ENCODE measurements at regions not wholly inside any gene's neighbourhood (a gene's known extent, or its start where the extent isn't known, plus 50 kb on each side); places are given as distances from the start of the nearest gene placed in this dataset.

DNA sequence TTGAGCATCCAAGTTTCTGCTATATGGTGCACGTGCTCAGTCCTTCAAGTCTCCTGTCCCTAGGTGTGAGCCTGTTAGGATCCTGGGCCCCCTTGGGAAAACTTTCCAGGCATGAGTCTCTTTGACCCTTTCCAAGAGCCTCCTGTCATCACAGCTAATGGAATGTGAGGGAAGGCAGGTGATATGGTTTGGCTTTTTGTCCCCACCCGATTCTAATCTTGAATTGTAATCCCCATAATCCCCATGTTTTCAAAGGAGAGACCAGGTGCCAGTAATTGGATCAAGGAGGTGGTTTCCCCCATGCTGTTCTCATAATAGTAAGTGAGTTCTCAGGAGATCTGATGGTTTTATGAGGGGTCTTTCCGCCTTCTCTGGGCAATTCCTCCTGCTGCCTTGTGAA, 265.5 kb downstream of the ATP23 start:
- Histone ChIP-seq H3K4me2 (ENCODE audit: low read length) (no peak overlapping the region), H3K9ac (ENCODE audit: low read length) (no peak overlapping the region), H3K9me3 (ENCODE audit: control insufficient read depth in 1 of 2, insufficient read depth in 1 of 2, low read depth in 1 of 2, low read length in 2 of 2) (no peaks in the 10 kb centered on the region), H4K20me1 (ENCODE audit: insufficient read depth) (no peaks in the 10 kb centered on the region), H3K36me3 (ENCODE audit: control insufficient read depth in 1 of 2, insufficient read depth in 2 of 2, low read length in 2 of 2) (no peaks in the 10 kb centered on the region), H3K27ac (ENCODE audit: low read depth, low read length) (no peak overlapping the region), H3K27me3 (ENCODE audit: insufficient read depth, low read length) (no peaks in the 10 kb centered on the region), H3K4me1 (ENCODE audit: control insufficient read depth in 1 of 2, insufficient read depth in 2 of 2, low read length in 2 of 2) (no peaks in the 10 kb centered on the region), H2AFZ (ENCODE audit: low read depth, low read length, poor library complexity, severe bottlenecking) (no peak overlapping the region), H3K4me3 (replicated peaks in 1 of 2; ENCODE audit: low read depth in 1 of 2, low read length in 2 of 2) (no peak overlapping the region), H3K9me2 (ENCODE audit: insufficient read depth) (no peaks in the 10 kb centered on the region), H3K79me2 (ENCODE audit: insufficient read depth, low read length) (no peaks in the 10 kb centered on the region)
- ChIA-PET RAD21 (ENCODE audit: low non-redundant PET in 1 of 2, low total read pairs in 2 of 2, uncharacterized antibody in 2 of 2, unreplicated experiment in 2 of 2) (no interaction called here), CTCF (no interaction called here), POLR2A (no interaction called here)
- intact Hi-C loops (cut with micrococcal nuclease), result no loop called here
- DNase-seq (ENCODE audit: low read depth, low spot score), result no peak
- ATAC-seq, result no peak
- no TSS peak for BruUV-seq (replicated peaks)
- TF ChIP-seq EZH2phosphoT487 (IDR thresholded peaks at IDR 0.05; ENCODE audit: borderline replicate concordance), result no peak
- no peak for TF ChIP-seq CEBPB (IDR thresholded peaks at IDR 0.05; ENCODE audit: low read depth)
- TF ChIP-seq ZNF274 (IDR thresholded peaks at IDR 0.05; ENCODE audit: low read depth, low read length), result no peak
- no peak for TF ChIP-seq FOSL1 (IDR thresholded peaks at IDR 0.05; ENCODE audit: low read depth)
- TF ChIP-seq POLR2AphosphoS5 (IDR thresholded peaks at IDR 0.05; ENCODE audit: low read depth, low read length), result no peak
- no peak for TF ChIP-seq SIN3A (IDR thresholded peaks at IDR 0.05; ENCODE audit: low read depth)

DNA sequence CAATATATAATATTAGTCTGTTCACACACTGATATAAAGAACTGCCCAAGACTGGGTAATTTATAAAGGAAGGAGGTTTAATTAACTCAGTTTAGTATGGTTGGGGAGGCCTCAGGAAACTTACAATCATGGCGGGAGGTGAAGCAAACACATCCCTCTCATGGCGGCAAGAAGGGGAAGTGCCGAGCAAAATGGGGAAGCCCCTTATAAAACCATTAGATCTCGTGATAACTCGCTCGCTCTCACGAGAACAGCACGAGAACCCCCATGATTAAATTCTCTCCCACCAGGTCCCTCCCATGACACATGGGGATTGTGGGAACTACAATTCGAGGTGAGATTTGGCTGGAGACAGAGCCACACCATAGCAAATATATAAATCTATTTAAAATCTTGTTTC, 269.8 kb downstream of the ATP23 start:
- ChIA-PET POLR2A (no interaction called here), CTCF (no interaction called here), RAD21 (ENCODE audit: low non-redundant PET in 1 of 2, low total read pairs in 2 of 2, uncharacterized antibody in 2 of 2, unreplicated experiment in 2 of 2) (no interaction called here)
- intact Hi-C loops (cut with micrococcal nuclease), result no loop called here
- no peaks in the 10 kb centered on the region for H3K9me2 ChIP-seq (ENCODE audit: insufficient read depth)
- no peak overlapping the region for H3K4me2 ChIP-seq (ENCODE audit: low read length)
- no peaks in the 10 kb centered on the region for H3K27me3 ChIP-seq (ENCODE audit: insufficient read depth, low read length)
- H4K20me1 ChIP-seq (ENCODE audit: insufficient read depth), result no peaks in the 10 kb centered on the region
- TF ChIP-seq, protein P1, sequence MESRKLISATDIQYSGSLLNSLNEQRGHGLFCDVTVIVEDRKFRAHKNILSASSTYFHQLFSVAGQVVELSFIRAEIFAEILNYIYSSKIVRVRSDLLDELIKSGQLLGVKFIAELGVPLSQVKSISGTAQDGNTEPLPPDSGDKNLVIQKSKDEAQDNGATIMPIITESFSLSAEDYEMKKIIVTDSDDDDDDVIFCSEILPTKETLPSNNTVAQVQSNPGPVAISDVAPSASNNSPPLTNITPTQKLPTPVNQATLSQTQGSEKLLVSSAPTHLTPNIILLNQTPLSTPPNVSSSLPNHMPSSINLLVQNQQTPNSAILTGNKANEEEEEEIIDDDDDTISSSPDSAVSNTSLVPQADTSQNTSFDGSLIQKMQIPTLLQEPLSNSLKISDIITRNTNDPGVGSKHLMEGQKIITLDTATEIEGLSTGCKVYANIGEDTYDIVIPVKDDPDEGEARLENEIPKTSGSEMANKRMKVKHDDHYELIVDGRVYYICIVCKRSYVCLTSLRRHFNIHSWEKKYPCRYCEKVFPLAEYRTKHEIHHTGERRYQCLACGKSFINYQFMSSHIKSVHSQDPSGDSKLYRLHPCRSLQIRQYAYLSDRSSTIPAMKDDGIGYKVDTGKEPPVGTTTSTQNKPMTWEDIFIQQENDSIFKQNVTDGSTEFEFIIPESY (IDR thresholded peaks at IDR 0.05; ENCODE audit: extremely low read depth, insufficient replicate concordance, low read length), result no peak
- TF ChIP-seq, protein P2, sequence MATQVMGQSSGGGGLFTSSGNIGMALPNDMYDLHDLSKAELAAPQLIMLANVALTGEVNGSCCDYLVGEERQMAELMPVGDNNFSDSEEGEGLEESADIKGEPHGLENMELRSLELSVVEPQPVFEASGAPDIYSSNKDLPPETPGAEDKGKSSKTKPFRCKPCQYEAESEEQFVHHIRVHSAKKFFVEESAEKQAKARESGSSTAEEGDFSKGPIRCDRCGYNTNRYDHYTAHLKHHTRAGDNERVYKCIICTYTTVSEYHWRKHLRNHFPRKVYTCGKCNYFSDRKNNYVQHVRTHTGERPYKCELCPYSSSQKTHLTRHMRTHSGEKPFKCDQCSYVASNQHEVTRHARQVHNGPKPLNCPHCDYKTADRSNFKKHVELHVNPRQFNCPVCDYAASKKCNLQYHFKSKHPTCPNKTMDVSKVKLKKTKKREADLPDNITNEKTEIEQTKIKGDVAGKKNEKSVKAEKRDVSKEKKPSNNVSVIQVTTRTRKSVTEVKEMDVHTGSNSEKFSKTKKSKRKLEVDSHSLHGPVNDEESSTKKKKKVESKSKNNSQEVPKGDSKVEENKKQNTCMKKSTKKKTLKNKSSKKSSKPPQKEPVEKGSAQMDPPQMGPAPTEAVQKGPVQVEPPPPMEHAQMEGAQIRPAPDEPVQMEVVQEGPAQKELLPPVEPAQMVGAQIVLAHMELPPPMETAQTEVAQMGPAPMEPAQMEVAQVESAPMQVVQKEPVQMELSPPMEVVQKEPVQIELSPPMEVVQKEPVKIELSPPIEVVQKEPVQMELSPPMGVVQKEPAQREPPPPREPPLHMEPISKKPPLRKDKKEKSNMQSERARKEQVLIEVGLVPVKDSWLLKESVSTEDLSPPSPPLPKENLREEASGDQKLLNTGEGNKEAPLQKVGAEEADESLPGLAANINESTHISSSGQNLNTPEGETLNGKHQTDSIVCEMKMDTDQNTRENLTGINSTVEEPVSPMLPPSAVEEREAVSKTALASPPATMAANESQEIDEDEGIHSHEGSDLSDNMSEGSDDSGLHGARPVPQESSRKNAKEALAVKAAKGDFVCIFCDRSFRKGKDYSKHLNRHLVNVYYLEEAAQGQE (IDR thresholded peaks at IDR 0.05; ENCODE audit: low read depth), result no peak
- TF ChIP-seq ZFX (IDR thresholded peaks at IDR 0.05) (no peak), EZH2 (IDR thresholded peaks at IDR 0.05) (no peak)
- H2AFZ ChIP-seq (ENCODE audit: low read depth, low read length, poor library complexity, severe bottlenecking), result no peak overlapping the region
- DNase-seq (ENCODE audit: low read depth, low spot score) (no peak), ATAC-seq (no peak)
- no peaks in the 10 kb centered on the region for H3K4me1 ChIP-seq (ENCODE audit: control insufficient read depth in 1 of 2, insufficient read depth in 2 of 2, low read length in 2 of 2)
- no peaks in the 10 kb centered on the region for H3K9me3 ChIP-seq (ENCODE audit: control insufficient read depth in 1 of 2, insufficient read depth in 1 of 2, low read depth in 1 of 2, low read length in 2 of 2)
- BruUV-seq (replicated peaks), result no TSS peak
- no peak overlapping the region for H3K4me3 ChIP-seq (replicated peaks in 1 of 2; ENCODE audit: low read depth in 1 of 2, low read length in 2 of 2)
- no peak overlapping the region for H3K27ac ChIP-seq (ENCODE audit: low read depth, low read length)
- no peak overlapping the region for H3K9ac ChIP-seq (ENCODE audit: low read length)
- H3K36me3 ChIP-seq (ENCODE audit: control insufficient read depth in 1 of 2, insufficient read depth in 2 of 2, low read length in 2 of 2), result no peaks in the 10 kb centered on the region
- H3K79me2 ChIP-seq (ENCODE audit: insufficient read depth, low read length), result no peaks in the 10 kb centered on the region
